H54 (cell line): ENCODE measurements at regions not wholly inside any gene's neighbourhood (a gene's known extent, or its start where the extent isn't known, plus 50 kb on each side); places are given as distances from the start of the nearest gene placed in this dataset.
A peak's percentile ranks its signal among the peaks of the same experiment; 100 is the strongest.

ENCODE experiments used
- DNase-seq: peaks from one replicate; pipeline ENCODE4 v3.0.0; 2011; ENCODE audit warnings: low spot score, mixed read lengths; ENCODE audit not compliant: insufficient read length
- FAIRE-seq: peaks from 3 replicates; lab custom pipeline; 2011; peaks lifted over from hg19 to GRCh38; lab: Jason Lieb, UNC
- POLR2A ChIP-seq: IDR thresholded peaks from 2 replicates; pipeline ENCODE4 v1.6.1; 2011; ENCODE audit warnings: low read depth, mild to moderate bottlenecking, low read length

- FAIRE-seq (peak; percentile 79), DNase-seq (no peak)
- TF ChIP-seq POLR2A = no peak
Measured at GRCh38 chr5:44868541-44868940, 59.8 kb downstream of the MRPS30 start.

- TF ChIP-seq POLR2A = no peak
- FAIRE-seq (no peak), DNase-seq (no peak)
Measured at GRCh38 chr5:44869928-44870327, 61.2 kb downstream of the MRPS30 start.

GRCh38 chr5:44870430-44870829 is 61.7 kb downstream of the MRPS30 start:
- DNase-seq (no peak), FAIRE-seq (no peak)
- no peak for TF ChIP-seq POLR2A

- no peak for DNase-seq
- no peak for TF ChIP-seq POLR2A
- no peak for FAIRE-seq
Measured at GRCh38 chr5:44871401-44871800, 62.7 kb downstream of the MRPS30 start.

- peak; percentile 99 for FAIRE-seq
- DNase-seq = peak; percentile 56
- TF ChIP-seq POLR2A = no peak
Measured at GRCh38 chr5:44875661-44876605, 67.2 kb downstream of the MRPS30 start.

GRCh38 chr5:44881266-44881665 is 72.5 kb downstream of the MRPS30 start:
- no peak for FAIRE-seq
- no peak for DNase-seq
- no peak for TF ChIP-seq POLR2A

GRCh38 chr5:44884036-44884435 is 75.3 kb downstream of the MRPS30 start:
- TF ChIP-seq POLR2A = no peak
- FAIRE-seq (no peak), DNase-seq (no peak)

- FAIRE-seq (peak; percentile 74), DNase-seq (peak; percentile 19)
- no peak for TF ChIP-seq POLR2A
Measured at GRCh38 chr5:44885903-44886302, 77.2 kb downstream of the MRPS30 start.

- FAIRE-seq (no peak), DNase-seq (no peak)
- TF ChIP-seq POLR2A = no peak
Measured at GRCh38 chr5:44887722-44888121, 79.0 kb downstream of the MRPS30 start.

- DNase-seq (no peak), FAIRE-seq (no peak)
- no peak for TF ChIP-seq POLR2A
Measured at GRCh38 chr5:44888435-44888834, 79.7 kb downstream of the MRPS30 start.

GRCh38 chr5:44891116-44891515 is 82.4 kb downstream of the MRPS30 start:
- no peak for FAIRE-seq

GRCh38 chr5:44900273-44900954 is 91.7 kb downstream of the MRPS30 start:
- no peak for TF ChIP-seq POLR2A
- no peak for FAIRE-seq

More at GRCh38 chr5:44891116-44891515, 82.4 kb downstream of the MRPS30 start:
- no peak for DNase-seq
- TF ChIP-seq POLR2A = no peak

GRCh38 chr5:44907396-44907795 is 98.6 kb downstream of the MRPS30 start:
- FAIRE-seq (no peak), DNase-seq (no peak)
- TF ChIP-seq POLR2A = no peak

More at GRCh38 chr5:44900273-44900954, 91.7 kb downstream of the MRPS30 start:
- DNase-seq = no peak

GRCh38 chr5:44909004-44909403 is 100.3 kb downstream of the MRPS30 start:
- no peak for FAIRE-seq

More at GRCh38 chr5:44909004-44909403, 100.3 kb downstream of the MRPS30 start:
- no peak for TF ChIP-seq POLR2A
- no peak for DNase-seq
